ENCODE measurements at regions not wholly inside any gene's neighbourhood (a gene's known extent, or its start where the extent isn't known, plus 50 kb on each side); places are given as distances from the start of the nearest gene placed in this dataset.
"Not testable (repeated sequence)": the region's sequence is repeated elsewhere in the genome, so short reads cannot be mapped to it uniquely, and the experiment has no call there.

- H3K4me3 Mint-ChIP-seq (ENCODE audit: unreplicated experiment); FAIRE-seq: not testable (repeated sequence)
Measured at GRCh38 chr3:144506375-144506774, 534.8 kb downstream of the DIPK2A start.

GRCh38 chr3:144511346-144511745, 539.7 kb downstream of the DIPK2A start:
- Histone ChIP-seq H3K79me2 (ENCODE audit: insufficient read depth, low read length) (no peaks in the 10 kb centered on the region), H3K27me3 (ENCODE audit: insufficient read depth, low read length) (no peaks in the 10 kb centered on the region), H3K9me3 (ENCODE audit: insufficient read depth, low read depth, low read length) (no peaks in the 10 kb centered on the region), H3K4me2 (ENCODE audit: low read length) (no peak overlapping the region), H4K20me1 (ENCODE audit: insufficient read depth, low read length) (no peaks in the 10 kb centered on the region), H3K36me3 (ENCODE audit: insufficient read depth, low read length) (no peaks in the 10 kb centered on the region), H3K4me1 (ENCODE audit: insufficient read depth, low read length) (no peaks in the 10 kb centered on the region), H3K27ac (ENCODE audit: low read depth, low read length) (no peak overlapping the region), H2AFZ (ENCODE audit: low read depth, low read length) (no peak overlapping the region), H3K4me3 (ENCODE audit: insufficient read depth, low read depth, low read length) (no peak overlapping the region), H3K9ac (ENCODE audit: low read length) (no peak overlapping the region)
- no peaks in the 10 kb centered on the region for H3K4me1 Mint-ChIP-seq (ENCODE audit: low read depth, unreplicated experiment)
- no peak for TF ChIP-seq EZH2 (IDR thresholded peaks at IDR 0.05; ENCODE audit: insufficient read depth, low read length)
- TF ChIP-seq, protein P1, sequence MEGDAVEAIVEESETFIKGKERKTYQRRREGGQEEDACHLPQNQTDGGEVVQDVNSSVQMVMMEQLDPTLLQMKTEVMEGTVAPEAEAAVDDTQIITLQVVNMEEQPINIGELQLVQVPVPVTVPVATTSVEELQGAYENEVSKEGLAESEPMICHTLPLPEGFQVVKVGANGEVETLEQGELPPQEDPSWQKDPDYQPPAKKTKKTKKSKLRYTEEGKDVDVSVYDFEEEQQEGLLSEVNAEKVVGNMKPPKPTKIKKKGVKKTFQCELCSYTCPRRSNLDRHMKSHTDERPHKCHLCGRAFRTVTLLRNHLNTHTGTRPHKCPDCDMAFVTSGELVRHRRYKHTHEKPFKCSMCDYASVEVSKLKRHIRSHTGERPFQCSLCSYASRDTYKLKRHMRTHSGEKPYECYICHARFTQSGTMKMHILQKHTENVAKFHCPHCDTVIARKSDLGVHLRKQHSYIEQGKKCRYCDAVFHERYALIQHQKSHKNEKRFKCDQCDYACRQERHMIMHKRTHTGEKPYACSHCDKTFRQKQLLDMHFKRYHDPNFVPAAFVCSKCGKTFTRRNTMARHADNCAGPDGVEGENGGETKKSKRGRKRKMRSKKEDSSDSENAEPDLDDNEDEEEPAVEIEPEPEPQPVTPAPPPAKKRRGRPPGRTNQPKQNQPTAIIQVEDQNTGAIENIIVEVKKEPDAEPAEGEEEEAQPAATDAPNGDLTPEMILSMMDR (IDR thresholded peaks at IDR 0.05; ENCODE audit: insufficient read depth, low read depth, low read length): no peak
- no peak overlapping the region for H3K27ac Mint-ChIP-seq (ENCODE audit: unreplicated experiment)
- no peak overlapping the region for H3K4me3 Mint-ChIP-seq (ENCODE audit: unreplicated experiment)
- FAIRE-seq (no peak), DNase-seq (ENCODE audit: low read depth) (no peak)
- H3K9me3 Mint-ChIP-seq (ENCODE audit: unreplicated experiment): no peaks in the 10 kb centered on the region
- no peaks in the 10 kb centered on the region for H3K27me3 Mint-ChIP-seq (ENCODE audit: low read depth, unreplicated experiment)
- no peaks in the 10 kb centered on the region for H3K36me3 Mint-ChIP-seq (ENCODE audit: low read depth, unreplicated experiment)

More at GRCh38 chr3:144506375-144506774, 534.8 kb downstream of the DIPK2A start:
- H3K27ac ChIP-seq (ENCODE audit: low read depth, low read length); H3K36me3 Mint-ChIP-seq (ENCODE audit: low read depth, unreplicated experiment); H3K4me1 Mint-ChIP-seq (ENCODE audit: low read depth, unreplicated experiment); H3K9me3 ChIP-seq (ENCODE audit: insufficient read depth, low read depth, low read length); H3K27me3 ChIP-seq (ENCODE audit: insufficient read depth, low read length); H3K36me3 ChIP-seq (ENCODE audit: insufficient read depth, low read length); H4K20me1 ChIP-seq (ENCODE audit: insufficient read depth, low read length); H2AFZ ChIP-seq (ENCODE audit: low read depth, low read length); H3K4me1 ChIP-seq (ENCODE audit: insufficient read depth, low read length); H3K4me3 ChIP-seq (ENCODE audit: insufficient read depth, low read depth, low read length); H3K9me3 Mint-ChIP-seq (ENCODE audit: unreplicated experiment); H3K4me2 ChIP-seq (ENCODE audit: low read length); H3K27me3 Mint-ChIP-seq (ENCODE audit: low read depth, unreplicated experiment); H3K79me2 ChIP-seq (ENCODE audit: insufficient read depth, low read length); H3K9ac ChIP-seq (ENCODE audit: low read length); DNase-seq (ENCODE audit: low read depth); H3K27ac Mint-ChIP-seq (ENCODE audit: unreplicated experiment): not testable (repeated sequence)

DNA sequence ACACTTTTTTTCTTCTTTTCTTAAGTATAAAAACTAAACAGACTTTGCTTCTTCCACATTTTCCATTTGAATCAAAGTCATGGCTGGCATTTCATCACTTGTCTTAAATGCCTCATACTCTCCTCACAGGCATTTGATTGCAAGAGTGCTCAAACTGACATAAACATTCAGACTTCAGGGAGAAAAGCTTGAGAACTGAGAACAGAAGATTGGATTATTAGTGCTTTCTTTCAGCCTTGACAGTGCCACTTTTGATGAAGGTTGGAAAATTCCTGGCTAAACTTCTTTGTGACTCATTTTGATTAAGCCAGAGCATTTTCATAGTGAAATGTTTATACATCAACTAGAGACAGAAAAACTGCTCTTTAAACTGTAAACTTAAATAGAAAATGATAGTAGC, 544.4 kb downstream of the DIPK2A start:
- H3K9me3 ChIP-seq (ENCODE audit: insufficient read depth, low read depth, low read length): no peaks in the 10 kb centered on the region
- no peaks in the 10 kb centered on the region for H3K27me3 ChIP-seq (ENCODE audit: insufficient read depth, low read length)
- H3K4me1 Mint-ChIP-seq (ENCODE audit: low read depth, unreplicated experiment): no peaks in the 10 kb centered on the region
- TF ChIP-seq, protein P1 (IDR thresholded peaks at IDR 0.05; ENCODE audit: insufficient read depth, low read depth, low read length): no peak
- TF ChIP-seq EZH2 (IDR thresholded peaks at IDR 0.05; ENCODE audit: insufficient read depth, low read length): no peak
- H3K4me3 ChIP-seq (ENCODE audit: insufficient read depth, low read depth, low read length): no peak overlapping the region
- no peaks in the 10 kb centered on the region for H3K4me1 ChIP-seq (ENCODE audit: insufficient read depth, low read length)
- no peaks in the 10 kb centered on the region for H3K27me3 Mint-ChIP-seq (ENCODE audit: low read depth, unreplicated experiment)
- no peak overlapping the region for H3K27ac Mint-ChIP-seq (ENCODE audit: unreplicated experiment)
- no peaks in the 10 kb centered on the region for H3K36me3 Mint-ChIP-seq (ENCODE audit: low read depth, unreplicated experiment)
- H3K36me3 ChIP-seq (ENCODE audit: insufficient read depth, low read length): no peaks in the 10 kb centered on the region
- H3K9me3 Mint-ChIP-seq (ENCODE audit: unreplicated experiment): no peaks in the 10 kb centered on the region
- FAIRE-seq (no peak), DNase-seq (ENCODE audit: low read depth) (no peak)
- no peak overlapping the region for H3K9ac ChIP-seq (ENCODE audit: low read length)
- no peaks in the 10 kb centered on the region for H3K79me2 ChIP-seq (ENCODE audit: insufficient read depth, low read length)
- no peak overlapping the region for H3K4me3 Mint-ChIP-seq (ENCODE audit: unreplicated experiment)
- H4K20me1 ChIP-seq (ENCODE audit: insufficient read depth, low read length): no peaks in the 10 kb centered on the region
- no peak overlapping the region for H2AFZ ChIP-seq (ENCODE audit: low read depth, low read length)
- H3K4me2 ChIP-seq (ENCODE audit: low read length): no peak overlapping the region
- no peak overlapping the region for H3K27ac ChIP-seq (ENCODE audit: low read depth, low read length)

Data from astrocyte (in vitro differentiated cells and primary cell).